Activated T-cell treated with anti-CD3 and anti-CD28 coated beads for 1 hour (primary cell): ENCODE measurements at regions not wholly inside any gene's neighbourhood (a gene's known extent, or its start where the extent isn't known, plus 50 kb on each side); places are given as distances from the start of the nearest gene placed in this dataset.
"Not testable (repeated sequence)": the region's sequence is repeated elsewhere in the genome, so short reads cannot be mapped to it uniquely, and the experiment has no call there.

Experiments
- DNase-seq: peaks from one replicate; pipeline ENCODE4 v3.0.0-alpha.2; 2020; ENCODE audit warnings: low read depth

DNA sequence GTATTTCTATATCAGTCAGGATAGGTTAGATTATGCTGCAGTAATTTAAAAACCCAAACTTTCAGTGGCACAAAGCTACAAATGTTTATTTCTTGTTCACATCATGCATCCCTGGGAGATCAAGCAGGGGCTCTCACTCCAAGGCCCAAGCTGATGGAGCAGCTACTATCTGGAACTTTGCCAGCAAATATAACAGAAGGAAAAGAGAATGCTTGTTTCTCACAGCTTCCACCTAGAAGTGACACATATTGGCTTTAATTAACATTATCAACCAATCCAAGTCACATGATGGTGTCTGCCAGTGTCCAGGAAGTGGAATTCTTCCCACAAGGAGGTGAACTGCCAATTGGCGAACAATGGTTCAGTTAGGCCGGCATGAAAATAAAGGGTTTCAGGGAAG lies 306.9 kb downstream of the BCL11A start:
- DNase-seq = no peak

DNA sequence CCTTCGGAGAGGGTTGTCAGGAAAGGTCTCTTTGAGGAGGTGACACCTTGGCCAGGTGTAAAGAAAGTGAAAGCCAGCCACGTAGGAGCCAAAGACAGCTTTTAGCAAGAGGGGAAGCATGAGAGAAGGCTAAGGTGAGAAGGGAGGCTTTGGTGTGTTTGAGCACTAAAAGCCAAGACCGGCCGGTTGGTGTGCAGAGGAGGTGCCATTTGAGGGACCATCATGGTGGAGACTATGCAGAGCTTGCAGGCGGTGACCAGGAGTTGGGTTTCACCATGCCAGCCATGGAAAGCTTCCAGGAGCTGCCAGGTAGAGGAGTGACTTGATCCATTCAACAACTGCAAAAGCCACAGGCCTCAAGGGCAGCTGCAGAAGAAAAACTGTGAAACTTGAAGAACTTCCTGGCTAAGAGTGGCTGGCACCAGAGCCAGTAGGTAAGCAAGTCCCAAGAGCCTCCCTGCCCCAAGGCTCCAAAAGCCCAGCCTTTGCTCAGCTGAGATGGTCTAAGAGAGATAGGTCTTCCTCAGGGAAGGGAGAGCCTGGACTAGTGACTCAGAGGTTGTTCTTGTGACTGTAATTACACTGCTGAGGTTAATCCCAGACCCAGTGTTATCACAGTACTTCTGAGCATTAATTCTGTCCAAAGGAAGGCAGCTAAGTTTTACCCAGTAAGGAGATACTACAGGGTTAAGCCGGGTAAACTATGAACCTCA lies 319.0 kb downstream of the BCL11A start:
- DNase-seq = no peak

DNA sequence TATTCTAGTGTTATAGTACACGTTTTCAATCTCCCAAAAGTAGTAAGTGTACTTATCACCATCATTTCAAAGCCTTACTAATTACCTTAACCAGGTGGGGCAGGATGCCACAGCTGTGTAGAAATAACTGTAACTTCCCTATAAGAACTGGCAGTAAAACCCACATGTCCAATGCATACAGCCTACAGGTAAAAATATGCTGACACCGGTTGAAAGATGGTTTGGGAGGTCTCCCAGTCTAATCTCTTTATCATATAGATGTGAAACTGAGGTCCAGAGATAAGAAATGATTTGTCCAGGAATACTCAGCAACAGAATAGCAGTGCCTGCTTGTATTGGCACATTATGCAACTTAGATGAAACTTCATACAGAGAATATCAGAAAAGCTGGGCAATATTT lies 322.9 kb downstream of the BCL11A start:
- no peak for DNase-seq

DNA sequence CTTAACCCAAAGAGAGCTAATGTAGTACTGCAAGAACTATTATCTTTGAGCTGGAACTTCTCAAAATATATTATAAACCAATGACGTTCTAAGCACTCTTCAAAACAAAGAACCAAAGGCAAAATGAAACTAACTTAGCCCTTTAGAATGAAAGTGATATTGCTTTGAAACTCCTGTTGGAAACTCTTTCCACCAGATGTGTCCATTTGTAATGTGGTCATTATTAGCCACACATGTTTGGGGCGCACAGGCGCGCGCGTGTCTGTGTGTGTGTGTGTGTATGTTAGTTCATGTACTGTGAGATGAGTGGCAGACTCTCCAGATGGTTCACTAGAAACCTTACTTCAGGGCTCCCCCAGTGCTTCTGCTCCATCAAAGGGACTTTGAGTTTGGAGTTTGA lies 323.4 kb downstream of the BCL11A start:
- no peak for DNase-seq

DNA sequence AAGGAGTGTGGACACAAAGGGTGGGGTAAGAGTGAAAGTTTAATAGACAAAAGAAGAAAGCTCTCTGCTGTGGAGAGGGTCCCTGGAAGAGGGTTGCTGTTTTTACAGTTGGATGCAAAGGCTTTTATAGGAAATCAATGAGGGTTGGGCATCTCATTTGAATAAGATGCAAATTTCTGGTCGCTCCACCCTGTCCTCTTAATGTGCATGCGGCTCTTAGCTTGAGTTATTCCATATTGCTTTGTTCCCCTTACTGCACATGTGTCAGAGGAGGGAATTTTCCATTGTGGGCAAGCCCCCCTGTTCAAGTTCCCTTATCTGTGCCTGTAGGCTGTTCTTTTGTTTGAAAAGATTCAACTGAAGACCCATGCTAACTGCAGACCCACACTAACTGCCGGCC lies 326.5 kb downstream of the BCL11A start:
- DNase-seq = no peak

DNA sequence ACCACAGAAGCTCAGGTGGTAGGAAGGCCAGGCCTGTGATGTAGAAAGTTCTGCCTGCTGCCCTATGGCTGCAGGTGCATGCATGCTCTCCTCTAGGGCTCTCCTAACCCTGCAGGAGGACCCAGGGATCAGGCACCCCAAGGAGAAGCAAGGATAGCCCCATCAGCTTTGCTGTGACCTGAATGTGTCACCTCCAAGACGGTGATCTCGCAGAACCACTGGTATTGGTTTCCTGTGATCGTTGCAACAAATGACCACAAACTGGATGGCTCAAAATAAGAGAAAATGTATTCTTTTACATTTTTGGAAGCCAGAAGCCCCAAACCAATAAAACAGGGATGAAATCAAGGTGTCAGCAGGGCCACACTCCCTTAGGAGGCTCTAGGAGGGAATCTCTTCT lies 327.3 kb downstream of the BCL11A start:
- DNase-seq = no peak

DNA sequence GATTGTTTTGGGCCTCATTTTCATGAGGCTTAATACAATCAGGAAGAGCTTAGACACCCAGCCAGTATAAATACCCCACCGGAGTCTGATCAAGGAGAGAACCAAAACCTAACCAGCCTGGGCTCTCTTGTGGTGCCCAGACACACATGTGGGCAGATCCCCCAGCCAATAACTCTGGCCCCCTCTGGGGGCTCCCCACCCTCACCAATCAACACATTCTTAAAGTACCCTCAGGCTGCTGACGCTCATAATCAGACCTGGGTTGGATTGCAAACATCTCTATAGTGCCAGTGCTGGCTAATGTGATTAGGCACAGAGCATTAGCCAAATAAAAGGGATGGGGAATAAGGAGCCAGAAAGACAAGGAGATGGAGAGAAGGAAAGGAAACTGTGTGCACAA lies 329.6 kb downstream of the BCL11A start:
- no peak for DNase-seq

DNA sequence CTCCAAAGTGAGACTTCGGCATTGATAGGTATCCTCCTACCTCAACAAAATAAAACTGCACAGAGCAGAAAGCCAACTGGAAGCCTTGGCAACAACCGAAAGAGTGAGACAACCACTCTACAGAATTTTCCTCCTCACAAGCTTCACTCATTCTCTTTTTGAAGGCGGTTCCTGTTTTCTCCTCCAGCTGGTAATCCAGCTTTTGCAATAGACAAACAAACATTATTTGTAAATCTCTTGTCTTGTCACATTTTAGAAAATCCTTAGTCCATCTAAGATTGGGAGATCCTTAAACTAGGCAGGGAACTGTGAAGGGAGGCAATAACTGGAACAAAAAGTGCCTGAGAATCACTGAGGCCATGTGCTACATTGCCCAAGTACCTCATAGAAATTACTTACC lies 332.4 kb downstream of the BCL11A start:
- DNase-seq = no peak

DNA sequence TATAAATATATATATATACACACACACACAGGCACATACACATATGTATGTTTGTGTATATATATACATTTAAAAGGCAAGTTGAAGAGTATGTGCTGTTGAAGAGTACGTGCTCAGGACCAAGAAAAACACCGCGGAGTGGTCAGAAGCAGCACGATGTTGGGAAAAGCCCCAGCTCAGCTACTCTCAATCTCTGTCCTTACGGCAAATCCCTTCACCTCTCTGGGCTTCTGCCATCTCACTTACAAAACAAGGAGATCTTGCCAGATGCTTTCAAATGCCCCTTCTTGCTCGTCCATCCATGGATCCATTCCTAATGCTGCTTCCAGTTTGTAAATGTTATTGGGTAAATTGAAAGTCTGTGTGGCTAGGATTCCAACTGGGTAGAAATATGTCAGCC lies 333.9 kb downstream of the BCL11A start:
- no peak for DNase-seq

DNA sequence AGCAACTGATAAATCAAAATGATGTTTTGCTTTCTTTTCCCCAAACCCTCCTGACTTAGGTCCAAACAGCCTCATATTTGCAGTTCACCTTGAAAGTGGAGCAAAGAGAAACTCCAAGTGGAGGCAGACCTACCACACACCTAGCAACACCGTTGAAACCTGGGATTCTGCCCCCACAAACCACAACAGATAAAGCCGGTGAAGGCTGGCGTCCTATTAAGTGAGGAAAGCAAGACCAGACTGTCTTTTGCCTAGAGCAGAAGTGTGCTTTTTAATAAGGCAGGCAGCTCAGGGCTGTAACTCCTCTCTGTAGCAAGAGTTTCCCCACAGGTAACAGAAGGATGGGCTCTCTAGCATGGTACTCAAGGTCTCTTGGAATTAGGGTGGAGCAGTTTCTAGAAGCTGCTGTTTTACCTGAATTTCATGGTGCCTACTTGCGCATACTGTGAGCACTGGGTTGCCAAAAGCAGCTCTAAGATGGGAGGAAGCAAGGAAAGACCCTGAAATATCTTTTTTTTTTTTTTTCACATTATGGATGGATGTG lies 336.9 kb downstream of the BCL11A start:
- DNase-seq = no peak

DNA sequence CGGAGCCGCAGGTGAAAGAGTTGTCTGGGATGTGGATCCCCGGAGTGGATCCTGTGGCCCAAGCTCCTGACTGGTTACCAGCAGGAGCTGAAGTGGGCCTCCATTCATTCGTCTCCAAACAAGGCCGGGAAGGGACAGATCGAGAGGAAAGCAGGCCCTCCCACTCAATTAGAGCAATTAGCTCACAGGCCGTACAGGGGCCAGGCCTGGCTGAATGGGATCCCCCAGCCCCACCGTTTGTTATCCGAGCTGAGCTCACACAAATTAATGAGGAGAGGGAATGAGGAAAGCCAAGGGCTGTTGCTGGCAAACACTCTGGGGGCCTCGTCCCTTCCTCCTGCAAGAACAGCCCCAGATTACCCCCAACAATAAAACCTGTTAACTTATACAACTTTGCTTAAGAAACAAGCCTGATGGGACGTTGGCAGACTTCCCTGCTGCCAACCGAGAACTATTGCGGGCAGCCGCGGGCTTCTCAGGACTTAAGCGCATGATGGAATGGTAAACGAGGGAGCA lies 338.0 kb downstream of the BCL11A start:
- DNase-seq = no peak

DNA sequence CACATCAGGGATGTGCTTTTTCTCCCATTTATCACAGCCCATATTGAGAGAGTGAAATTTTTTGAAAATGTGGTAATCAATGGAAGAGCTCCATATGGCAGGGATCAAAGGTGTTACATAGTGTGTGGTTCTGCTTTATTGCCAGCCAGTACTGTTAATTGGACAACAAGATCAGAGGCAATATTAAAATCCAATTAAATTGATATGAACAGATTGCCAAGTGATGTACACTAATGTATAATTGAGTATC lies 338.9 kb downstream of the BCL11A start:
- no peak for DNase-seq

DNA sequence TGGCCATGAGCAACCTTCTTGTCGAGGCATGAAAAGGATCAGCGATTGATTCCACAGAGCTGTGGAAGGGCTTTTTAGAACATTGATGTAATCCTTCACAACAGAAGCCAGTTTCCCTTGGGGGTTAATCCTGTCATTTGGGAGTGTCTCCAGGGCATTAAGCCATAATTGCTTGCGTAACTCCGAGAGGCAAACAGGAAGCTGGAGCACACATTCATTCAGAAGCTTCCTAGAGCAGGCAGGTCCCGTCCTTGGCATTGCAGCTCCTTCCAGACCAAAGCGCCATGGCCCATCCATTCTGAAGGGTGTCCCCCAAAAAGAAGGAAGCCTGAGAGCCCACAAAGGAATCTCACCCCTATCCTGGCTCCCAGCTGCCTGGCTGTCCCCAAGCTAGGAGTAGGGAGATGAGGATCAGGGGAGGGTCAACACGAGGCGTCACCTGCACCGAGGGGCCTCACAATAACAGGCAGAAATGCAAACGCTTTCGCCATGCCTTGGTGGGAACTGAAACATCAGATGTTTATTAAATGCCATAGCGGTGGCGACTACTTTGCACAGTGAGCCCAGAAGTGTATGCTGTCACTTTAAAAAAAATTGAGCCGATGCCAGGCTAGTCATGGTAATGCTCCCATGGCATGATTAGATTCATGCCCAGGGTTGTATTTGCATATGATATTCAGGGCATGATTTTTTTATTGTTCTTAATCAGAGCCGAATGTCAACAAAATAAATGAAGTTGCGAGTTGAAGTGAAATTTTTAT lies 339.4 kb downstream of the BCL11A start:
- no peak for DNase-seq

DNA sequence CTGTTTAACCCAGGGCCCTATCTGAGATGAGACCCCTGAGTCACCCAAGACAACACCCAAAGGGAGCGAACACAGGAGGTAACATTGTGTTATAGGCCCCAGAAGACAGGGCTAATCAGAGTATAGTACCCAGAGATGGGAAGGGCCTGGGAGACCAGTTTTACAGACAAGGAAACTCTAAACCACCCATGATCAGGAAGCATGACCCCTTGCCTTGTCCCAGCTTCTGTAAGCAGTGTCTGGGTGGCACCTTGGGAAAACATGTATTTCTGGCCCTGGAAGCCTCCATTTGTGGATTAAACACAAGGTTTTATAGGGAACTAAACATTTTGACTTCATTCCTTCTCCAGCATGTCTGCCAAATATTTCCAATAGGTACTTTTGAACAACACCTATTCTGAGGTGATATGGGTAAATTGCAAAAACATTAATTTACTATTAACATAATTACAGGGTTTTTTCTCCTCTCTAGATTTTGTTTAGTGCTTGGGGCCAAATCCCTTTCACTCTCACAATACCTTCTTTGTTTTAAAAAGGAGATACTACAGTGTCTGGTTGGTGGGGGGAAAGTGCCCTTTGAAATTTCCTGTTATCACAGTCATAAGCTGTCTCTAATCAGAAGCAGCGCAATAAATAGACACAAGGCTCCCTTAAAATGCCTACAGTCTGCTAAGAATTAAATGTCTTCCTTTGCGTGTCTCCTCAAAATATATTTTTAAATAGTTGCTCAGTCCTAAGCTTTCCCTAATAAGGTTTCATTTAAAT lies 341.1 kb downstream of the BCL11A start:
- no peak for DNase-seq

DNA sequence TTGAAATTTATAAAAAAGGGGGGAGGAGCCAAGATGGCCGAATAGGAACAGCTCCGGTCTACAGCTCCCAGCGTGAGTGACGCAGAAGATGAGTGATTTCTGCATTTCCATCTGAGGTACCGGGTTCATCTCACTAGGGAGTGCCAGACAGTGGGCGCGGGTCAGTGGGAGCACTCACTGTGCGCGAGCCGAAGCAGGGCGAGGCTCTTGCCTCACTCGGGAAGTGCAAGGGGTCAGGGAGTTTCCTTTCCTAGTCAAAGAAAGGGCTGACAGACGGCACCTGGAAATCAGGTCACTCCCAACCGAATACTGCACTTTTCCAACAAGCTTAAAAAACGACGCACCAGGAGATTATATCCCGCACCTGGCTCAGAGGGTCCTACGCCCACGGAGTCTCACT lies 364.4 kb downstream of the BCL11A start:
- not testable (repeated sequence) for DNase-seq

DNA sequence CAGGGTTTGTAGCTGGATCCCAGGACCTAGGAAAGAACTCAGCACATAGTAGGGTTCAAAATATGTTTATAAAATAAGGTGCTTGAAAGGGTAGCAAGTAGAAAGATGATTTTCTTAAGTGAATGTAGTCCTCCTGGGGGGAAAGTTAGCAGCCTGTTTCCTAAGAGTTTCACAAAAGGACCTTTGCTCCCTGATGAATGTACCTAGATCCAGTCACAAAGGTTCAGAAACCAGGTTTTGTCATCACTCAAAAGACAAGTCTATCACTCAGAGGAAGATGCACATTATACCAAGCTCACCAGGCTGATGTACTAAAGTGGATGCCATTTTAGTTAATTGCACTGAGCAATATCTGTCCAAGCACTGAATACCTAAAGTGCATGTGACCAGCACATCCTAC lies 378.2 kb downstream of the BCL11A start:
- DNase-seq = no peak

DNA sequence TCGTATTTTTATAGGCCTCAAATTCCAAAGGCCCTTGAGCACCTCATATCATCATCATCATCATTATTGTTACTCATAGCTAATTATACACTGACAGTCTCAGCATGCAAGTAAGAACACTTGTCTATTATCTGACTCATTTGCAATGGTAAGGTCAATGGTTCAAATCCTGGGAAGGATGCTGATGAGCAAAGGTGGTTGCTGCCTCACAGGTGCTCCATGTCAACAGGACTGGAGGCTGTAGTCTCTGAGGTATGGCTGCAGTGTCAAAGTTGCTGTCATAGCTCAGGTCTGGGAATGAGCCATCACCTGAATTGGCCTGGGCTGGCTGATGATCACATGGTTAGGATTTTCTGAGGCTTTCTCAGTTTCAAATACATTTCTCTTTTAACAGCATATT lies 379.3 kb downstream of the BCL11A start:
- no peak for DNase-seq

DNA sequence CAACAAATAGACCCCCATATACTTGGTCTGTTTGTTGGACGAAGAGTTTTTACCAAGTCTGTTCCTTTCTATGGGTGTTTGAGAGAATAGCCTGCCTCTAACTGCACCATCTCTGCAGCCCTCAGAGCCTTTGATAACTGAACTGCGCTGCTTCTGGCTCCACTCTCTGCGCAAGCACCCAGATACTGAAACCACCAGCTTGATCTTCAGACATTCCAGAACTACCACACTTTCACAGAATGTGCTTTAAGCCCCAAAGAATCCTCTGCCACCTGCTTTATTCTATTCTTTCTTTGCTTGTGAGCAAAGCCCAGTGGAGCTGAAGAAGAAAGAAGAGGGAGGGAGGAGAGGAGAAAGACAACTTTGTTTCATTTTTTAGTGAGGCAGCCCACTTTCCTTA lies 380.7 kb downstream of the BCL11A start:
- DNase-seq = no peak

DNA sequence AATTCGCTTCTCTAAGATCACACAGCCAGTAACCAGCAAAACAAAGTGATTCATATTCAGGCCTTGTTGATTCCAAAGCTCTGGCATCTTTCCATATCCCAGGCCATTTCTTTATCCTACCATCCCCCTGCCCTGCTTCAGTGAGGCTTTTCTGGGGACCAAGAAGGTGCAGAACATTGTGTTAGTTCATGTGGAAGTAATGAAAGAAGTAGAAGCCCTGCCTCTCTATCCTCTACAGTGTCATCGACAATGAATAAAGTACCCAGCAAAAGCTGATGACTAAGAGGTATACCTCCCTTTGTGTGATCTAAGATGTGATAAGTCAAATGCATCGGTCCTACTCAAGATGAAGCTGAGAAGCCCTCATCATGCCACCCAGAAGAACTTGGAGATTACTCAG lies 383.2 kb downstream of the BCL11A start:
- DNase-seq = no peak

DNA sequence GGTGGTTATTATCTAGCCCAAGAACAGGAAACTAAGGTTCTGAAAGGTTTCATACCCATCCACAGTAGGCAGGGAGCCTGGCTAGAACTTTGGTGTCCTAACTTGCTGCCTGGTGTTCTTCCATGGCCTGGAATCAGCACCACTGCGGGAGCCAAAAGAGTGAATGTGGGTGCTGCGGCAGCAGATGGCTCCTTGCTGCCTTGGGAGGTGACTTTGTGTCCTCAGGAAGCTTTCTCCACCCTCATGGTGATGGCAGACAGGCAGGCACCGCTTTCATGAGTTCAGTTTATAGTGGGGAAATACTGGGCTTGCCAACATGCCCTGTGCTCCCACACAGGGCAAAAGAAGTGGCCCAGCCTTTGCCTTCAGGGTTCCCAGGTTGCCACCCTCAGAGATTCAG lies 385.2 kb downstream of the BCL11A start:
- no peak for DNase-seq

DNA sequence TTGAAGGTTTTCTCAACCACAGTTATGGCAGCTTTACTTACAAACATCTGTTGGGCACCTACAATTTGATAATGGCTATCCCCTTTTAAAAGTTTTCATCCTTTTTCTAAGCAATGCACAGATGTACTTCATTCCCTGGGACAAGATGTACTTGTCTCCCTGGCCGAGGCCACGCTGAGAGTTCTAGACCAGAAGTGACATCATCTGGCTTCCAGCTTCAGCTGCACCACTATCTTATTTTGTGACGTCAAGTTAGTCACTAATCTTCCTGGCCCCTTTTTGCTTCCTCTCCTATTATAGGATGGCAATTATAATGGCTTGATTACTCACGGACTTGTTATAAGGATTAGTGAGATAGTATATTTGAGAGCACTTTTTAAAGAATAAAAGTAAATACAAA lies 386.4 kb downstream of the BCL11A start:
- DNase-seq = no peak

DNA sequence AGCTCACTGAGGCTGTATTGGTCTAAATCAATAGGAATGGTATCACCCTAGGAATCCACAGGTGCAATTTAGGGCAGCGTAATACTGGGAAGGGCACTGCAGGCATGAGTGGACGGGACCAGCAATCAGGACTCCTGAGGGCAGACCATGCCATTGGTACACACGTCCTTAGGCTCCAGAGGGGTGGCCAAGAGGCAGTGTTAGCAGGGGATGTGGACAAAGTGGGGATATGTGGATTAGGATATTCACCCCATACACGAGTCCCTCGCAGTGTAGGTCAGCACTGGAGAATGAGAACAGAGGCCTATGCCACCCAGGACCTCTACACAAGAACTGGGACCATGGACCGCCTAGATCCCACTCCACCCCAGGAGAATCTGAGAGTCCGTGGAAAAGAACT lies 389.8 kb downstream of the BCL11A start:
- no peak for DNase-seq

DNA sequence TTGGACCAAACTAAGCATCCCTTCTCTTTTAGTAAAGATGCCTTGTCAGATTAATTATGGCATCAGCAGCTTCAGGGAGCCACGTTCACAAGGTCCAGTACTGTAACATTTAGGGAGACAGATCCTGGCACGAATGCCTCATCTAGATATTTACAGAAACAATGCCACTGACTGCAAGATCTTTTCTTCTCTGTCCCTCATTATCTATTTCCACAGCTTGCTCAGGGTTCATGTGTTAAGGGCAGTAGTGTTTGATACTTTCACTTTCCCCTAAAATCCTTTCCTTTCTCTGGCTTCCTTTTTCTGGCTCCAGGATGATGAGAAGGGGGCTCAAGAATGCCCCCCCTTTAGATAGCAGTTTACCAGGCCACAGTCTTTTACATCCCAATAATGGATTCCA lies 393.9 kb downstream of the BCL11A start:
- DNase-seq = no peak
